Stimulated activated CD4-positive, alpha-beta T cell treated with anti-CD3 and anti-CD28 coated beads, Interleukin-4, amount 100 ng/mL, for 48 hours (primary cell): ENCODE measurements at regions not wholly inside any gene's neighbourhood (a gene's known extent, or its start where the extent isn't known, plus 50 kb on each side); places are given as distances from the start of the nearest gene placed in this dataset.
"Not testable (repeated sequence)": the region's sequence is repeated elsewhere in the genome, so short reads cannot be mapped to it uniquely, and the experiment has no call there.

Source experiments
- DNase-seq, 2 donors: peaks; one replicate each; pipeline ENCODE4 v3.0.0-alpha.2; 2020; ENCODE audit warnings: low read depth in 2 of 2

- DNase-seq, result not testable (repeated sequence)
Measured at GRCh38 chr6:142016666-142017065, 116.1 kb upstream of the GJE1 start.

GRCh38 chr6:142015463-142015862 is 117.3 kb upstream of the GJE1 start:
- not testable (repeated sequence) for DNase-seq

- DNase-seq, result no peak
Measured at GRCh38 chr6:142015011-142015410, 117.7 kb upstream of the GJE1 start.

- DNase-seq, result no peak
Measured at GRCh38 chr6:142014515-142014914, 118.2 kb upstream of the GJE1 start.

- DNase-seq, result no peak
Measured at GRCh38 chr6:142013875-142014495, 118.7 kb upstream of the GJE1 start.

- no peak for DNase-seq
Measured at GRCh38 chr6:142013287-142013686, 119.4 kb upstream of the GJE1 start.

GRCh38 chr6:142011775-142012174 is 121.0 kb upstream of the GJE1 start:
- no peak for DNase-seq

GRCh38 chr6:142011156-142011555 is 121.6 kb upstream of the GJE1 start:
- no peak for DNase-seq

- DNase-seq, result no peak
Measured at GRCh38 chr6:142009647-142010046, 123.1 kb upstream of the GJE1 start.

- DNase-seq, result no peak
Measured at GRCh38 chr6:142008781-142009180, 123.9 kb upstream of the GJE1 start.

GRCh38 chr6:142008016-142008735 is 124.5 kb upstream of the GJE1 start:
- no peak for DNase-seq

GRCh38 chr6:142005021-142005420 is 127.7 kb upstream of the GJE1 start:
- DNase-seq, result no peak

- no peak for DNase-seq
Measured at GRCh38 chr6:142002825-142003405, 129.8 kb upstream of the GJE1 start.

- DNase-seq, result no peak
Measured at GRCh38 chr6:141996823-141997222, 135.9 kb upstream of the GJE1 start.

- no peak for DNase-seq
Measured at GRCh38 chr6:141992109-141992508, 140.6 kb upstream of the GJE1 start.

- no peak for DNase-seq
Measured at GRCh38 chr6:141990840-141991239, 141.9 kb upstream of the GJE1 start.

- DNase-seq, result no peak
Measured at GRCh38 chr6:141989706-141989959, 143.1 kb upstream of the GJE1 start.

GRCh38 chr6:141988954-141989705 is 143.6 kb upstream of the GJE1 start:
- DNase-seq, result peak in 1 of 2 donors; percentile 5

GRCh38 chr6:141988327-141988726 is 144.4 kb upstream of the GJE1 start:
- DNase-seq, result no peak

GRCh38 chr6:141986457-141986856 is 146.3 kb upstream of the GJE1 start:
- no peak for DNase-seq

- DNase-seq, result no peak
Measured at GRCh38 chr6:141981190-141981589, 151.5 kb upstream of the GJE1 start.

GRCh38 chr6:141977782-141978181 is 154.9 kb upstream of the GJE1 start:
- no peak for DNase-seq

GRCh38 chr6:141976994-141977393 is 155.7 kb upstream of the GJE1 start:
- DNase-seq, result no peak
